H1 (cell line): ENCODE measurements at regions not wholly inside any gene's neighbourhood (a gene's known extent, or its start where the extent isn't known, plus 50 kb on each side); places are given as distances from the start of the nearest gene placed in this dataset.

ENCODE experiments used
- CTCF ChIA-PET: fragments of 300-600 bp; sonication (Branson Sonifier 250); formaldehyde crosslinking; loops from one replicate; lab custom pipeline; 2021; ENCODE audit not compliant: partially characterized antibody; lab: Charles Lee
- POLR2A ChIA-PET: fragments of 300-600 bp; sonication (Branson Sonifier 250); formaldehyde crosslinking; loops from one replicate; lab custom pipeline; 2021; ENCODE audit warnings: inconsistent platforms; ENCODE audit not compliant: partially characterized antibody; lab: Charles Lee
- DNase-seq, 2 experiments: peaks; one replicate each; pipeline versions ENCODE4 v3.0.0 to v3.0.0-alpha.2; 2010 to 2022; ENCODE audit warnings: low spot score in 2 of 2, low read depth in 1 of 2, mixed read lengths in 1 of 2
- FAIRE-seq: peaks from 2 replicates; lab custom pipeline; 2011; peaks lifted over from hg19 to GRCh38; lab: Jason Lieb, UNC
- H2AFZ ChIP-seq: 2 replicates; pipeline ENCODE4 v1.8.1; 2012; ENCODE audit warnings: low read length, inconsistent platforms
- H2AK5ac ChIP-seq: 2 replicates; pipeline ENCODE4 v1.6.1; 2013; ENCODE audit warnings: low read depth, low read length
- H2BK120ac ChIP-seq: replicated peaks from 2 replicates; pipeline ENCODE3; 2013; ENCODE audit warnings: low read depth, low read length, inconsistent platforms
- H2BK12ac ChIP-seq: 2 replicates; pipeline ENCODE4 v1.6.1; 2013; ENCODE audit warnings: low read depth, low read length
- H2BK15ac ChIP-seq: 2 replicates; pipeline ENCODE4 v1.6.1; 2013; ENCODE audit warnings: low read length
- H2BK20ac ChIP-seq: 2 replicates; pipeline ENCODE4 v1.6.1; 2013; ENCODE audit warnings: low read length
- H2BK5ac ChIP-seq: 2 replicates; pipeline ENCODE4 v1.6.1; 2013; ENCODE audit warnings: low read depth, low read length
- H3K14ac ChIP-seq: 2 replicates; pipeline ENCODE4 v1.6.1; 2013; ENCODE audit warnings: inconsistent platforms; ENCODE audit not compliant: insufficient read length
- H3K18ac ChIP-seq: 2 replicates; pipeline ENCODE4 v1.6.1; 2013; ENCODE audit warnings: low read length; ENCODE audit errors: extremely low read depth
- H3K23ac ChIP-seq: 2 replicates; pipeline ENCODE4 v1.6.1; 2013; ENCODE audit warnings: inconsistent platforms; ENCODE audit not compliant: insufficient read length
- H3K23me2 ChIP-seq: 2 replicates; pipeline ENCODE4 v1.6.1; 2013; ENCODE audit warnings: low read depth, low read length
- H3K27ac ChIP-seq: 2 replicates; pipeline ENCODE4 v1.6.1; 2011; ENCODE audit warnings: low read depth, low read length, inconsistent platforms
- H3K27me3 ChIP-seq, 4 experiments: replicated peaks in 1 of 4; 1 replicate in 1 of 4; 2 replicates in 3 of 4; pipeline versions ENCODE4 v1.6.1 to v1.8.1; 2011 to 2013; ENCODE audit warnings: low read length in 3 of 4, mild to moderate bottlenecking in 3 of 4, inconsistent platforms in 2 of 4, mixed read lengths in 2 of 4, moderate library complexity in 1 of 4; ENCODE audit not compliant: control insufficient read depth in 3 of 4, insufficient read depth in 3 of 4; ENCODE audit errors: extremely low read depth in 1 of 4
- H3K36me3 ChIP-seq, 4 experiments: 2 replicates each; pipeline versions ENCODE4 v1.6.1 to v1.8.1; 2011 to 2013; ENCODE audit warnings: mild to moderate bottlenecking in 4 of 4, low read length in 3 of 4, moderate library complexity in 2 of 4, control low read depth in 1 of 4, inconsistent platforms in 1 of 4; ENCODE audit not compliant: insufficient read depth in 4 of 4, control insufficient read depth in 2 of 4
- H3K4ac ChIP-seq: replicated peaks from 2 replicates; pipeline ENCODE3; 2013; ENCODE audit warnings: low read length, low read depth, mixed read lengths, inconsistent platforms; ENCODE audit not compliant: insufficient read length
- H3K4me1 ChIP-seq, 4 experiments: replicated peaks in 1 of 4; 1 replicate in 1 of 4; 2 replicates in 3 of 4; pipeline versions ENCODE4 v1.6.1 to v1.8.1; 2011 to 2013; ENCODE audit warnings: low read length in 3 of 4, inconsistent platforms in 2 of 4, mixed read lengths in 1 of 4; ENCODE audit not compliant: insufficient read depth in 4 of 4, control insufficient read depth in 3 of 4
- H3K4me2 ChIP-seq, 2 experiments: 2 replicates each; pipeline versions ENCODE4 v1.6.1 to v1.8.1; 2011 to 2013; ENCODE audit warnings: low read depth in 2 of 2, low read length in 2 of 2, control low read depth in 1 of 2, inconsistent platforms in 1 of 2, mild to moderate bottlenecking in 1 of 2; ENCODE audit not compliant: insufficient read depth in 1 of 2
- H3K4me3 ChIP-seq, 4 experiments: fragments of 200-600, 300-600 bp in 1 of 4; sonication (generic), shearing (Covaris generic), sonication (Bioruptor Twin) in 1 of 4; 2 replicates each; pipeline versions ENCODE4 v1.5.1 to v1.8.1; 2011 to 2016; ENCODE audit warnings: low read length in 4 of 4, low read depth in 3 of 4, control low read depth in 2 of 4, inconsistent platforms in 2 of 4, mild to moderate bottlenecking in 2 of 4, mixed read lengths in 1 of 4, moderate library complexity in 1 of 4; ENCODE audit not compliant: insufficient read depth in 2 of 4; ENCODE audit errors: extremely low read depth in 1 of 4
- H3K56ac ChIP-seq: replicated peaks from 2 replicates; pipeline ENCODE3; 2013; ENCODE audit warnings: low read depth, mild to moderate bottlenecking, mixed read lengths, low read length, inconsistent platforms; ENCODE audit not compliant: insufficient read length
- H3K79me1 ChIP-seq: 2 replicates; pipeline ENCODE4 v1.6.1; 2013; ENCODE audit warnings: low read depth, low read length, control low read depth
- H3K79me2 ChIP-seq, 2 experiments: 2 replicates each; pipeline versions ENCODE4 v1.6.1 to v1.8.1; 2012 to 2013; ENCODE audit warnings: low read length in 2 of 2, mild to moderate bottlenecking in 2 of 2, inconsistent platforms in 1 of 2; ENCODE audit not compliant: insufficient read depth in 2 of 2, control insufficient read depth in 1 of 2
- H3K9ac ChIP-seq, 4 experiments: replicated peaks in 1 of 4; 1 replicate in 1 of 4; 2 replicates in 3 of 4; pipeline versions ENCODE4 v1.6.1 to v1.8.1; 2011 to 2013; ENCODE audit warnings: low read depth in 3 of 4, low read length in 3 of 4, control low read depth in 2 of 4, mild to moderate bottlenecking in 2 of 4, moderate library complexity in 2 of 4, inconsistent platforms in 1 of 4; ENCODE audit errors: extremely low read depth in 1 of 4
- H3K9me3 ChIP-seq, 2 experiments: 2 replicates each; pipeline versions ENCODE4 v1.6.1 to v1.8.1; 2012 to 2013; ENCODE audit warnings: mild to moderate bottlenecking in 2 of 2, moderate library complexity in 2 of 2, control low read depth in 1 of 2, inconsistent platforms in 1 of 2, low read depth in 1 of 2, low read length in 1 of 2, mixed read lengths in 1 of 2; ENCODE audit not compliant: insufficient read depth in 2 of 2
- H4K20me1 ChIP-seq, 2 experiments: replicated peaks in 1 of 2; 2 replicates each; pipeline versions ENCODE3 to v1.8.1; 2011 to 2013; ENCODE audit warnings: inconsistent platforms in 2 of 2, low read length in 2 of 2, mild to moderate bottlenecking in 1 of 2; ENCODE audit not compliant: insufficient read depth in 2 of 2, control insufficient read depth in 1 of 2
- H4K5ac ChIP-seq: 2 replicates; pipeline ENCODE4 v1.6.1; 2013; ENCODE audit warnings: low read length, low read depth, mixed read lengths, inconsistent platforms; ENCODE audit not compliant: insufficient read length
- H4K8ac ChIP-seq: 2 replicates; pipeline ENCODE4 v1.8.0; 2013; ENCODE audit warnings: mild to moderate bottlenecking, moderate library complexity, low read length, inconsistent platforms; ENCODE audit not compliant: insufficient read depth; ENCODE audit errors: extremely low read depth
- H4K91ac ChIP-seq: replicated peaks from 2 replicates; pipeline ENCODE3; 2013; ENCODE audit warnings: low read length, mixed read lengths, inconsistent platforms; ENCODE audit not compliant: insufficient read length
- ATF2 ChIP-seq: IDR thresholded peaks from 2 replicates; pipeline ENCODE4 v1.6.1; 2012; ENCODE audit warnings: low read length, inconsistent platforms
- EGR1 ChIP-seq: IDR thresholded peaks from 2 replicates; pipeline ENCODE4 v1.6.1; 2011; ENCODE audit warnings: low read depth, low read length, borderline replicate concordance
- PHF8 ChIP-seq: fragments of 200-600 bp; sonication (generic); conservative IDR thresholded peaks from 2 replicates; pipeline ENCODE4 v1.7.1; 2012; ENCODE audit warnings: low read depth, mild to moderate bottlenecking, inconsistent platforms, low read length, moderate library complexity
- POLR2AphosphoS5 ChIP-seq: IDR thresholded peaks from 2 replicates; pipeline ENCODE4 v1.6.1; 2011; ENCODE audit warnings: low read depth, low read length
- RAD21 ChIP-seq, 2 experiments: IDR thresholded peaks in 1 of 2; conservative IDR thresholded peaks in 1 of 2; 2 replicates each; pipeline ENCODE4 v1.6.1; 2011; ENCODE audit warnings: low read depth in 2 of 2, low read length in 2 of 2, improper control_type of control experiment in 1 of 2, inconsistent platforms in 1 of 2, mild to moderate bottlenecking in 1 of 2, moderate library complexity in 1 of 2
- SP4 ChIP-seq: IDR thresholded peaks from 2 replicates; pipeline ENCODE4 v1.6.1; 2012; ENCODE audit warnings: low read length, inconsistent platforms
- YY1 ChIP-seq: IDR thresholded peaks from 2 replicates; pipeline ENCODE4 v1.6.1; 2011; ENCODE audit warnings: low read depth, mild to moderate bottlenecking, low read length
- WGBS, 2 experiments: shearing (Covaris generic) in 1 of 2; methylation state at CpG; one replicate each; pipeline versions ENCODE4 v1.1.6 to v1.1.7; 2013 to 2015; ENCODE audit warnings: low lambda C conversion rate in 2 of 2, mixed read lengths in 2 of 2, inconsistent platforms in 1 of 2, low coverage in 1 of 2, missing lambda C conversion rate in 1 of 2; ENCODE audit not compliant: insufficient replicate concordance in 2 of 2, insufficient coverage in 1 of 2, insufficient read length in 1 of 2; ENCODE audit errors: extremely low coverage in 1 of 2, missing lambda C conversion rate in 1 of 2; 5-methylcytosine and 5-hydroxymethylcytosine counted together

- no peaks in the 10 kb centered on the region for H3K79me1 ChIP-seq
- no peak overlapping the region for H4K5ac ChIP-seq
- no peak overlapping the region for H3K4me2 ChIP-seq
- WGBS, 2 experiments, result 86% methylated on average over 10 of the region's 10 CpGs; no CpG with 5 or more reads in 1 of the 2 experiments
- H2BK20ac ChIP-seq, result no peak overlapping the region
- DNase-seq, result no peak
- H4K20me1 ChIP-seq, result no peaks in the 10 kb centered on the region
- no peak overlapping the region for H3K18ac ChIP-seq
- TF ChIP-seq POLR2AphosphoS5, result no peak
- no peak for TF ChIP-seq YY1
- no peak for TF ChIP-seq RAD21 (IDR thresholded peaks at IDR 0.05 in 1 of 2, conservative IDR thresholded peaks at IDR 0.05 in 1 of 2; ENCODE audit: low read depth in 2 of 2, low read length in 2 of 2)
- TF ChIP-seq EGR1, result no peak
- no peak for TF ChIP-seq SP4
- TF ChIP-seq PHF8, result no peak
- TF ChIP-seq ATF2, result no peak
- no peak overlapping the region for H3K14ac ChIP-seq
- H3K9me3 ChIP-seq, result no peaks in the 10 kb centered on the region
- no peak overlapping the region for H2AK5ac ChIP-seq
- H3K4me1 ChIP-seq, result 0 out of 7 replicates have a peak, but pooled peaks cover 0 to 2% (median 0%) of the 10 kb centered on the region in 4 experiments
- CTCF ChIA-PET, result no interaction called here
- POLR2A ChIA-PET, result no interaction called here
- no peak overlapping the region for H4K8ac ChIP-seq
- H2BK15ac ChIP-seq, result no peak overlapping the region
- no peak overlapping the region for H3K9ac ChIP-seq
- H4K91ac ChIP-seq, result no peak overlapping the region
- no peak overlapping the region for H2BK120ac ChIP-seq
- no peaks in the 10 kb centered on the region for H3K27me3 ChIP-seq
- no peak overlapping the region for H3K56ac ChIP-seq
- no peak for FAIRE-seq
- no peak overlapping the region for H2BK5ac ChIP-seq
- H3K23ac ChIP-seq, result no peak overlapping the region
- no peak overlapping the region for H2BK12ac ChIP-seq
- H3K79me2 ChIP-seq, result no peaks in the 10 kb centered on the region
- no peaks in the 10 kb centered on the region for H3K23me2 ChIP-seq
- no peak overlapping the region for H2AFZ ChIP-seq
- no peaks in the 10 kb centered on the region for H3K36me3 ChIP-seq
- no peak overlapping the region for H3K27ac ChIP-seq
- H3K4me3 ChIP-seq, result no peak overlapping the region
- H3K4ac ChIP-seq, result no peak overlapping the region
Measured at GRCh38 chr18:22546905-22547570, 129.3 kb upstream of the CTAGE1 start.
